Tibial nerve (tissue), 4 donors: ENCODE measurements at regions not wholly inside any gene's neighbourhood (a gene's known extent, or its start where the extent isn't known, plus 50 kb on each side); places are given as distances from the start of the nearest gene placed in this dataset.

Experiments
- CTCF ChIP-seq, 5 experiments: fragments of 200-600 bp in 3 of 5; fragments of 450-650 bp in 2 of 5; sonication (generic) in 3 of 5; IDR thresholded peaks; one replicate each; pipeline ENCODE4 v1.5.1; 2016 to 2019; ENCODE audit warnings: antibody characterized with exemption in 5 of 5, mild to moderate bottlenecking in 3 of 5, moderate library complexity in 2 of 5
- EP300 ChIP-seq, 2 donors: sonication (generic); formaldehyde crosslinking; IDR thresholded peaks; one replicate each; pipeline ENCODE4 v1.6.1; 2017; ENCODE audit warnings: antibody characterized with exemption in 2 of 2, mild to moderate bottlenecking in 1 of 2
- POLR2A ChIP-seq, 2 donors: fragments of 450-650 bp; IDR thresholded peaks; one replicate each; pipeline ENCODE4 v1.6.1; 2017; ENCODE audit warnings: antibody characterized with exemption in 2 of 2, mild to moderate bottlenecking in 2 of 2, moderate library complexity in 2 of 2

- no peak for TF ChIP-seq CTCF (IDR thresholded peaks at IDR 0.05)
- TF ChIP-seq POLR2A (IDR thresholded peaks at IDR 0.05) = no peak
- TF ChIP-seq EP300 (IDR thresholded peaks at IDR 0.05) = no peak
Measured at GRCh38 chr7:121576148-121576917, 180.2 kb upstream of the FAM3C start.
